ENCODE measurements at regions not wholly inside any gene's neighbourhood (a gene's known extent, or its start where the extent isn't known, plus 50 kb on each side); places are given as distances from the start of the nearest gene placed in this dataset.

GRCh38 chr2:8243748-8244400 lies 438.0 kb upstream of the ID2 start:
- Histone ChIP-seq H3K9me3 (ENCODE audit: insufficient read depth, low read depth, low read length) (peaks cover 5% of the 10 kb centered on the region; the same call in 1 of the 2 replicates), H3K79me2 (ENCODE audit: insufficient read depth, low read length) (no peaks in the 10 kb centered on the region), H2AFZ (ENCODE audit: low read length) (no peak overlapping the region), H3K9me2 (replicated peaks; ENCODE audit: low read depth, low read length) (no peaks in the 10 kb centered on the region), H3K4me3 (ENCODE audit: low read length, poor library complexity, severe bottlenecking) (no peak overlapping the region), H4K20me1 (ENCODE audit: insufficient read depth, low read length, poor library complexity, severe bottlenecking) (no peaks in the 10 kb centered on the region), H3K4me2 (ENCODE audit: low read depth, low read length, poor library complexity, severe bottlenecking) (no peak overlapping the region), H3K9ac (ENCODE audit: low read depth, low read length, poor library complexity, severe bottlenecking) (no peak overlapping the region), H3K27me3 (ENCODE audit: insufficient read depth, low read length, poor library complexity, severe bottlenecking) (no peaks in the 10 kb centered on the region), H3F3A (ENCODE audit: low read depth) (no peaks in the 10 kb centered on the region), H3K36me3 (ENCODE audit: insufficient read depth, low read length) (no peaks in the 10 kb centered on the region), H3K4me1 (ENCODE audit: insufficient read depth, low read length, poor library complexity, severe bottlenecking) (peaks cover 4% of the 10 kb centered on the region)
- no peak for TF ChIP-seq EZH2phosphoT487 (IDR thresholded peaks at IDR 0.05; ENCODE audit: borderline replicate concordance)
- TF ChIP-seq CTCF (conservative IDR thresholded peaks at IDR 0.05; ENCODE audit: low read length), result no peak

GRCh38 chr2:8244639-8245038 lies 437.2 kb upstream of the ID2 start:
- no peak overlapping the region for H3K4me2 ChIP-seq (ENCODE audit: low read depth, low read length, poor library complexity, severe bottlenecking)
- no peak for TF ChIP-seq CTCF (conservative IDR thresholded peaks at IDR 0.05; ENCODE audit: low read length)

GRCh38 chr2:8246137-8246536 lies 435.7 kb upstream of the ID2 start:
- Histone ChIP-seq H3K4me1 (ENCODE audit: insufficient read depth, low read length, poor library complexity, severe bottlenecking) (no peaks in the 10 kb centered on the region), H3K36me3 (ENCODE audit: insufficient read depth, low read length) (no peaks in the 10 kb centered on the region), H3K4me2 (ENCODE audit: low read depth, low read length, poor library complexity, severe bottlenecking) (no peak overlapping the region), H2AFZ (ENCODE audit: low read length) (no peak overlapping the region), H3K27me3 (ENCODE audit: insufficient read depth, low read length, poor library complexity, severe bottlenecking) (no peaks in the 10 kb centered on the region), H3K9ac (ENCODE audit: low read depth, low read length, poor library complexity, severe bottlenecking) (no peak overlapping the region), H3K9me3 (ENCODE audit: insufficient read depth, low read depth, low read length) (peaks cover 12% of the 10 kb centered on the region; the same call in 1 of the 2 replicates), H4K20me1 (ENCODE audit: insufficient read depth, low read length, poor library complexity, severe bottlenecking) (no peaks in the 10 kb centered on the region), H3K4me3 (ENCODE audit: low read length, poor library complexity, severe bottlenecking) (no peak overlapping the region), H3K9me2 (replicated peaks; ENCODE audit: low read depth, low read length) (no peaks in the 10 kb centered on the region), H3K79me2 (ENCODE audit: insufficient read depth, low read length) (no peaks in the 10 kb centered on the region), H3F3A (ENCODE audit: low read depth) (no peaks in the 10 kb centered on the region)
- TF ChIP-seq EZH2phosphoT487 (IDR thresholded peaks at IDR 0.05; ENCODE audit: borderline replicate concordance) (no peak), CTCF (conservative IDR thresholded peaks at IDR 0.05; ENCODE audit: low read length) (no peak)

More at GRCh38 chr2:8244639-8245038, 437.2 kb upstream of the ID2 start:
- no peak overlapping the region for H2AFZ ChIP-seq (ENCODE audit: low read length)
- H3K4me1 ChIP-seq (ENCODE audit: insufficient read depth, low read length, poor library complexity, severe bottlenecking), result no peaks in the 10 kb centered on the region
- H3K36me3 ChIP-seq (ENCODE audit: insufficient read depth, low read length), result no peaks in the 10 kb centered on the region
- H3K9me3 ChIP-seq (ENCODE audit: insufficient read depth, low read depth, low read length), result peaks cover 5% of the 10 kb centered on the region; the same call in 1 of the 2 replicates
- no peak overlapping the region for H3K9ac ChIP-seq (ENCODE audit: low read depth, low read length, poor library complexity, severe bottlenecking)
- H3F3A ChIP-seq (ENCODE audit: low read depth), result no peaks in the 10 kb centered on the region
- no peaks in the 10 kb centered on the region for H3K27me3 ChIP-seq (ENCODE audit: insufficient read depth, low read length, poor library complexity, severe bottlenecking)
- H4K20me1 ChIP-seq (ENCODE audit: insufficient read depth, low read length, poor library complexity, severe bottlenecking), result no peaks in the 10 kb centered on the region
- H3K9me2 ChIP-seq (replicated peaks; ENCODE audit: low read depth, low read length), result no peaks in the 10 kb centered on the region
- H3K4me3 ChIP-seq (ENCODE audit: low read length, poor library complexity, severe bottlenecking), result no peak overlapping the region
- no peaks in the 10 kb centered on the region for H3K79me2 ChIP-seq (ENCODE audit: insufficient read depth, low read length)

All from Loucy (cell line).